Fibroblast of skin of back (primary cell): ENCODE measurements at regions not wholly inside any gene's neighbourhood (a gene's known extent, or its start where the extent isn't known, plus 50 kb on each side); places are given as distances from the start of the nearest gene placed in this dataset.
"Not testable (repeated sequence)": the region's sequence is repeated elsewhere in the genome, so short reads cannot be mapped to it uniquely, and the experiment has no call there.

Experiments used
- DNase-seq: peaks from one replicate; pipeline ENCODE4 v3.0.0-alpha.2; 2013

- no peak for DNase-seq
These were observed 154.6 kb upstream of the NYAP2 start for GRCh38 chr2:225244933-225245332.

GRCh38 chr2:225236769-225237323, 162.7 kb upstream of the NYAP2 start:
- no peak for DNase-seq

- DNase-seq = peak; percentile 23
These were observed 166.3 kb upstream of the NYAP2 start for GRCh38 chr2:225233234-225233633.

GRCh38 chr2:225231900-225232299, 167.6 kb upstream of the NYAP2 start:
- no peak for DNase-seq

GRCh38 chr2:225229346-225229745, 170.2 kb upstream of the NYAP2 start:
- not testable (repeated sequence) for DNase-seq

GRCh38 chr2:225226441-225226840, 173.1 kb upstream of the NYAP2 start:
- no peak for DNase-seq

GRCh38 chr2:225223301-225223700, 176.2 kb upstream of the NYAP2 start:
- no peak for DNase-seq

GRCh38 chr2:225207471-225207870, 165.2 kb upstream of the DOCK10 start:
- no peak for DNase-seq

GRCh38 chr2:225207043-225207442, 164.8 kb upstream of the DOCK10 start:
- DNase-seq = no peak

GRCh38 chr2:225196579-225196978, 154.3 kb upstream of the DOCK10 start:
- no peak for DNase-seq

GRCh38 chr2:225192869-225193268, 150.6 kb upstream of the DOCK10 start:
- peak; percentile 67 for DNase-seq

GRCh38 chr2:225190987-225191386, 148.7 kb upstream of the DOCK10 start:
- DNase-seq = peak; percentile 22

- no peak for DNase-seq
These were observed 142.7 kb upstream of the DOCK10 start for GRCh38 chr2:225184948-225185347.

- no peak for DNase-seq
These were observed 139.9 kb upstream of the DOCK10 start for GRCh38 chr2:225182126-225182525.

- DNase-seq = peak; percentile 28
These were observed 134.8 kb upstream of the DOCK10 start for GRCh38 chr2:225177098-225177497.

- no peak for DNase-seq
These were observed 131.6 kb upstream of the DOCK10 start for GRCh38 chr2:225173909-225174308.

- DNase-seq = no peak
These were observed 129.1 kb upstream of the DOCK10 start for GRCh38 chr2:225171350-225171749.

GRCh38 chr2:225170162-225170561, 127.9 kb upstream of the DOCK10 start:
- no peak for DNase-seq

GRCh38 chr2:225169396-225169795, 127.1 kb upstream of the DOCK10 start:
- DNase-seq = no peak

- peak; percentile 63 for DNase-seq
These were observed 122.8 kb upstream of the DOCK10 start for GRCh38 chr2:225165052-225165451.

- peak; percentile 1 for DNase-seq
These were observed 122.3 kb upstream of the DOCK10 start for GRCh38 chr2:225164401-225165050.

GRCh38 chr2:225158360-225158759, 116.1 kb upstream of the DOCK10 start:
- no peak for DNase-seq

- no peak for DNase-seq
These were observed 114.7 kb upstream of the DOCK10 start for GRCh38 chr2:225156853-225157451.

- DNase-seq = no peak
These were observed 98.5 kb upstream of the DOCK10 start for GRCh38 chr2:225140723-225141122.
